GM12865 (cell line): ENCODE measurements at regions not wholly inside any gene's neighbourhood (a gene's known extent, or its start where the extent isn't known, plus 50 kb on each side); places are given as distances from the start of the nearest gene placed in this dataset.
A peak's percentile ranks its signal among the peaks of the same experiment; 100 is the strongest.
"Not testable (repeated sequence)": the region's sequence is repeated elsewhere in the genome, so short reads cannot be mapped to it uniquely, and the experiment has no call there.

Source experiments
- DNase-seq: peaks from one replicate; pipeline ENCODE4 v3.0.0; 2010; ENCODE audit warnings: low read depth
- H3K4me3 ChIP-seq: 2 replicates; pipeline ENCODE4 v1.5.1; 2011; ENCODE audit warnings: mild to moderate bottlenecking, low read depth, low read length, control low read depth
- TF ChIP-seq, protein P1 (sequence below): IDR thresholded peaks from 2 replicates; pipeline ENCODE4 v1.5.1; 2011; ENCODE audit warnings: low read length, control low read depth, low read depth, inconsistent platforms; ENCODE audit not compliant: insufficient read depth; ENCODE audit errors: missing control alignments

DNA sequence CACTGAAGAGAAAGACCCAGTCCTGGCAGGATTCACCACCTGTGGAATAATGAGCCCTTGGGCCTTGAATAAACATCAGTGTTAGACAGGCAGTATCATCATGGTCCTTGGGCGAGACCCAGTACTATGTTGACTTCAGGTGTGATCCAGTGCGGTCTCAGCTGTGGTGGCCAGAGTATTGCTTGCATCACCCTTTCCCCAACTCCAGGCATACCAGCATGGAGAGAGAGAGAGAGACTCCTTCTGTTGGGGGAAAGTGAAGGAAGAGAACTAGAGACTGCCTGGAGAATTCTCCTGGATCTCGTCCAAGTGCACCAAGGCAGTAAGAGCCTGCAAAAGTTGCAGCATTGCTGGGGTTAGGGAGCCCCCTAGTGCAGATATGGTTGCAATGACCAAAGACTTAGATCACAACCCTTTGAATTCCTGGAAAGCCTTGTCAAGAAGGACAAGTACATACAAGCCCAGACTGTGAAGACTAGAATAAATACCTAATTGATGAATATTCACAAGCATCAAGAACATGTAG is 61.1 kb upstream of the VAMP7 start:
- TF ChIP-seq, protein P1, sequence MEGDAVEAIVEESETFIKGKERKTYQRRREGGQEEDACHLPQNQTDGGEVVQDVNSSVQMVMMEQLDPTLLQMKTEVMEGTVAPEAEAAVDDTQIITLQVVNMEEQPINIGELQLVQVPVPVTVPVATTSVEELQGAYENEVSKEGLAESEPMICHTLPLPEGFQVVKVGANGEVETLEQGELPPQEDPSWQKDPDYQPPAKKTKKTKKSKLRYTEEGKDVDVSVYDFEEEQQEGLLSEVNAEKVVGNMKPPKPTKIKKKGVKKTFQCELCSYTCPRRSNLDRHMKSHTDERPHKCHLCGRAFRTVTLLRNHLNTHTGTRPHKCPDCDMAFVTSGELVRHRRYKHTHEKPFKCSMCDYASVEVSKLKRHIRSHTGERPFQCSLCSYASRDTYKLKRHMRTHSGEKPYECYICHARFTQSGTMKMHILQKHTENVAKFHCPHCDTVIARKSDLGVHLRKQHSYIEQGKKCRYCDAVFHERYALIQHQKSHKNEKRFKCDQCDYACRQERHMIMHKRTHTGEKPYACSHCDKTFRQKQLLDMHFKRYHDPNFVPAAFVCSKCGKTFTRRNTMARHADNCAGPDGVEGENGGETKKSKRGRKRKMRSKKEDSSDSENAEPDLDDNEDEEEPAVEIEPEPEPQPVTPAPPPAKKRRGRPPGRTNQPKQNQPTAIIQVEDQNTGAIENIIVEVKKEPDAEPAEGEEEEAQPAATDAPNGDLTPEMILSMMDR, result peak; percentile 66
- H3K4me3 ChIP-seq, result no peak overlapping the region
- DNase-seq, result peak; percentile 68

DNA sequence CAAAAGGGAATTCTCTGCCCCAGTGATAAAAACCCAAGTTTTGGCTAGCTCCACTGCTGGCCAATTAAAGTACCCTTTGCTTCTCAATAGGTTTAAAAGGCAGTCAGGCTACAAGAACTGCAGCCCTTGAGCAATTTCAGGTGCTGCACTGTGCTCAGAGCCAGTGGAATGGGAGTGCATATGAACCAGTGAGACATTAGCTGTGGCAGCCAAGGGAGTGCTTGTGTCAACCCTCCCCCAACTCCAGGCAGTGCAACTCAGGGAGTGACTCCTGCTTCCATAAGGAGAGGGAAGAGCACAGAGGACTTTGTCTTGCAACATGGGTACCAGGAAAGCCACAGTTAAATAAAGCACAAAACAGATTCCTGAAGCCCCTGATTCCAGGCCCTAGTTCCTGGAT is 61.6 kb upstream of the VAMP7 start:
- DNase-seq, result no peak
- TF ChIP-seq, protein P1, result no peak

DNA sequence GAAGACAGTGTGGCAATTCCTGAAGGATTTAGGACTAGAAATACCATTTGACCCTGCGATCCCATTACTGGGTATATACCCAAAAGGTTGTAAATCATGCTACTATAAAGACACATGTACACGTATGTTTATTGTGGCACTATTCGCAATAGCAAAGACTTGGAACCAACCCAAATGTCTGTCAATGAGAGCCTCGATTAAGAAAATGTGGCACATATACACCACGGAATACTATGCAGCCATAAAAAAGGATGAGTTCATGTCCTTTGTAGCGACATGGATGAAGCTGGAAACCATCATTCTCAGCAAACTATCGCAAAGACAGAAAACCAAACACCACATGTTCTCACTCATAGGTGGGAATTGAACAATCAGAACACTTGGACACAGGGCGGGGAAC is 66.8 kb upstream of the VAMP7 start:
- H3K4me3 ChIP-seq, DNase-seq: not testable (repeated sequence)

More for the DNA sequence above, 61.6 kb upstream of the VAMP7 start:
- no peak overlapping the region for H3K4me3 ChIP-seq

DNA sequence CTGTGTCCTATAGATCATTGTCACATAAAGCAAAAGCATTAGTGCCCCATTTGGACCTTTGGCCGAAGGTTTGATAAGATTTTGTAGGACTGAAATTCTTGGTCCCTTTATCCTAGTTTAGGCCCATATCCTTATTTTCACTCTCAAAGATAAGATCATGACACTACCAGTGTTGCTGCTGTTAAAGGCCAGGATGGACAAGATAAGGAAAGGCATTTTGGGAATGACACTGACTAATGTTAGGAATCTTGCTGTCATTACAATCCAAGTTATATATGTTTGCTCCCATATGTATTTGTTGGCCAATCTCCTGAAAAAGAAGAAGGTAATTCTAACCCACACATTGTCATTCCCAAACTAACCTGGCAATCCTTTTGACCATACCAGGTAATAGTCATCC is 101.3 kb upstream of the VAMP7 start:
- TF ChIP-seq, protein P1, result no peak
- DNase-seq, result no peak
- no peak overlapping the region for H3K4me3 ChIP-seq

DNA sequence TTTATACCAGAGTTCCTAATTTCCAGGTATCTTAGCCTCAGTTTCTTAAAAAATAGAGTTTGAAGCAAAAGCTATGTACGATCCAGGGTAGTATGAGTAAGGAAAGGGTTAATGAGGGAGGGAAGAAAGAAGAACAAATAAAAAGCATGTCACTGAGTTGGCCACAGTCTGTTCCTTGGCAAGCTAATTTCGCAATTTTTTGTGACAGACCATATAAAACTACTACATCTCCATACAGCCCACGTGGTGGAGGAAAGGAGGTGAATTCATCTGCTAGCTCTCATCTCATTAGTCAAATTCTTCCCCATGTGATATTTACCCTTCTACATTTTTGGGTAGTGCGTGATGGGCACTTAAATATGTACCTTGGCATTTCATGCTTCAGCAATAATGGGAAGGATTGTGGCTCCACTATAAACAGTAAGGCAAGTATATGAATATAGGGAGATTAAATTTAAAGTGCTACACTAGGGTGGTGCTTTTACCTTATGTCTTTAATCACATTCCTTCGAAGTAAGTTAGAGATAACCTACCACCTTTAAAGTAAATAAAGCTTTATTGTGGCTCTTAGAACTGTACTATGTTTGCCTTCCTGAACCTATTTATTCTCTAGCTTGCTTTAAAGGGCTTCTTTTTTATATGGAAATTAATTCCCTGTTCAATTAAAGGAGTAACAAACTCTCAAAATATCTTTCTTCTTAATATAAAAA is 102.1 kb upstream of the VAMP7 start:
- H3K4me3 ChIP-seq, result no peak overlapping the region
- TF ChIP-seq, protein P1, result no peak
- no peak for DNase-seq

DNA sequence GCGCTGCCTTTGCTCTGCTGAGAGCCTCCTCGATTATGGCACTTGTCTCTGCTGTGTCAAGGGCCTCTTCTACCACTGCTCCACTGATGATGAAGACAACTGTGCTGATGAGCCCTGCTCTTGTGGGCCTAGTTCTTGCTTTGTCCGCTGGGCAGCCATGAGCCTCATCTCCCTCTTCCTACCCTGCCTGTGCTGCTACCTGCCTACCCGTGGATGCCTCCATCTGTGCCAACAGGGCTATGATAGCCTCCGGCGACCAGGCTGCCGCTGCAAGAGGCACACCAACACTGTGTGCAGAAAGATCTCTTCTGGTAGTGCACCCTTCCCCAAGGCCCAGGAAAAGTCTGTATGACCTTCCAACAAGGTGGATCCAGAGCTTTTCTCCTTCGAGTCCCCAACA is 106.8 kb upstream of the VAMP7 start:
- H3K4me3 ChIP-seq, result no peak overlapping the region
- TF ChIP-seq, protein P1, result no peak
- DNase-seq, result no peak

DNA sequence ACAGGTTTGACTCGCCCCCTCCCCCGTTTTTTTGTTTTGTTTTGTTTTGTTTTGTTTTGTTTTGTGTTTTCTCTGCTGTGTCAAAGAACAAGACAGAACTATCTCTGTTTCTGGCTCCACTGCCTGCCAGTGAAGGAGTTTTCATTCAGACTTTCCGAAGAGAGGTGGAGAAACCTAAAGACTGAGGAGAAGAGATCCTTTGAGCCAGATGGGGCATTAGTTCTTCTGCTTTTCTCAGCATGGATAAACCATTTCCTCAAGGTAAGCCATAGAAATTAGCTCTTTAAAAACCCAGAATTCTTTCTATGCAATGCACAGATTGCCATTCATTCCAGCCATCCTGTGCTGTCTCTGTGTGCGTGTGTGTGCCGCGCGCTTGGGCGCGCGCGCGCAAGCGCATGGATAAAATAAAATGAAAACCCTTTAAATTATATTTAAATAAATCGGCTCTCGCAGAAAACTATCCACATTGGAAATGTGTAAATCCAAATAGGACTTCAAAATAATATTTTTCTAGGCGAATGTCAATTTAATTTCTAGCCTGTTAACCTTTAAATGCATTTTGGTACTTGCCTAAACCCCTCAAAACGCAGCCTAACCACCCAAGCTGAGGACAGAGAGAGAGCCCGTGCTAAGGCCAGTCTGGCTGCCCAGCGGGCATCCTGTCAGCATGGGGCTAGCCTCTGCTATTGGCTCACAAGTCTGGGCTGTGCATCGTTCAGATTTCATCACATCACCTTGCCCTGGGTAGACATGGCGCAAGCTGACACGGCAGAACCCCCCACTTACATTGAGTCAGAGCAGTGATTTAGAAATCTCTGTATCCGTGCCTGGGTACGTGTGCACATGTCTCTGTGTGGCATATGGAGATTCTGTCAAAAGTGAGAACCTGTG is 113.0 kb upstream of the VAMP7 start:
- H3K4me3 ChIP-seq, result no peak overlapping the region
- TF ChIP-seq, protein P1, result no peak
- DNase-seq, result no peak
